ENCODE measurements at regions not wholly inside any gene's neighbourhood (a gene's known extent, or its start where the extent isn't known, plus 50 kb on each side); places are given as distances from the start of the nearest gene placed in this dataset.

DNA sequence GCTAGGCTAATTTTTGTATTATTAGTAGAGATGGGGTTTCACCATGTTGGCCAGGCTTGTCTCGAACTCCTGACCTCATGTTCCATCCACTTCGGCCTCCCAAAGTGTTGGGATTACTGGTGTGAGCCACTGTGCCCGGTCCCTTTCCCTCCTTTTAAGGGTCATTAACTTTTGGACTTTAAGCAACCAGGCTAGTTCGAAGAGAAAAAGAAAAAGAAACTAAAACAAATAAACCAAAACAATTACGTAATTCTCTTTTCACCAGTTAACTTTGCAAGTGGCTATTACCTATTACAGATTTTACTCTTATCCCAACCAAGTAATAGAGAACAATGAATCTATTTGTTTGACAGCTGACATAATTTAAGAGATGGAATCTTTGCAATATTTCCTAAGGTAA, 72.8 kb upstream of the SEMA3C start:
- Histone ChIP-seq H3K4me1 (no peaks in the 10 kb centered on the region), H3K9me3 (peaks cover 0 to 2% (median 0%) of the 10 kb centered on the region in 4 donors), H3K36me3 (no peaks in the 10 kb centered on the region), H3K27ac (no peak overlapping the region), H3K27me3 (no peaks in the 10 kb centered on the region), H3K4me3 (no peak overlapping the region)
- DNase-seq: no peak
- TF ChIP-seq, protein P1, sequence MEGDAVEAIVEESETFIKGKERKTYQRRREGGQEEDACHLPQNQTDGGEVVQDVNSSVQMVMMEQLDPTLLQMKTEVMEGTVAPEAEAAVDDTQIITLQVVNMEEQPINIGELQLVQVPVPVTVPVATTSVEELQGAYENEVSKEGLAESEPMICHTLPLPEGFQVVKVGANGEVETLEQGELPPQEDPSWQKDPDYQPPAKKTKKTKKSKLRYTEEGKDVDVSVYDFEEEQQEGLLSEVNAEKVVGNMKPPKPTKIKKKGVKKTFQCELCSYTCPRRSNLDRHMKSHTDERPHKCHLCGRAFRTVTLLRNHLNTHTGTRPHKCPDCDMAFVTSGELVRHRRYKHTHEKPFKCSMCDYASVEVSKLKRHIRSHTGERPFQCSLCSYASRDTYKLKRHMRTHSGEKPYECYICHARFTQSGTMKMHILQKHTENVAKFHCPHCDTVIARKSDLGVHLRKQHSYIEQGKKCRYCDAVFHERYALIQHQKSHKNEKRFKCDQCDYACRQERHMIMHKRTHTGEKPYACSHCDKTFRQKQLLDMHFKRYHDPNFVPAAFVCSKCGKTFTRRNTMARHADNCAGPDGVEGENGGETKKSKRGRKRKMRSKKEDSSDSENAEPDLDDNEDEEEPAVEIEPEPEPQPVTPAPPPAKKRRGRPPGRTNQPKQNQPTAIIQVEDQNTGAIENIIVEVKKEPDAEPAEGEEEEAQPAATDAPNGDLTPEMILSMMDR (IDR thresholded peaks at IDR 0.05): no peak
- TF ChIP-seq EP300 (IDR thresholded peaks at IDR 0.05) (no peak), POLR2A (IDR thresholded peaks at IDR 0.05) (no peak), POLR2AphosphoS5 (IDR thresholded peaks at IDR 0.05) (no peak)
- 73 to 83% methylated on average over 5 of the region's 5 CpGs for WGBS, 2 donors
- intact Hi-C loops (cut with DNase I): no loop called here

GRCh38 chr7:80984619-80985018, 65.8 kb upstream of the SEMA3C start:
- no peaks in the 10 kb centered on the region for H3K27me3 ChIP-seq
- no peaks in the 10 kb centered on the region for H3K9me3 ChIP-seq
- H3K4me3 ChIP-seq: no peak overlapping the region
- DNase-seq: no peak
- TF ChIP-seq, protein P1 (IDR thresholded peaks at IDR 0.05): no peak
- TF ChIP-seq EP300 (IDR thresholded peaks at IDR 0.05) (no peak), POLR2A (IDR thresholded peaks at IDR 0.05) (no peak), POLR2AphosphoS5 (IDR thresholded peaks at IDR 0.05) (peak in 3 of 4 donors; percentile 12 to 76 (median 63))
- H3K27ac ChIP-seq: peak overlapping the region in 3 of 4 donors; percentile 57 to 71 (median 64)
- H3K4me1 ChIP-seq: peaks cover 0 to 22% (median 2%) of the 10 kb centered on the region in 4 donors
- 71 to 93% methylated on average over 1 of the region's 1 CpG for WGBS, 2 donors
- intact Hi-C loops (cut with DNase I): loop anchor here (5.0 kb wide), 1 partner anchor 128 kb away; no protein-coding TSS in a partner anchor
- H3K36me3 ChIP-seq: no peaks in the 10 kb centered on the region

DNA sequence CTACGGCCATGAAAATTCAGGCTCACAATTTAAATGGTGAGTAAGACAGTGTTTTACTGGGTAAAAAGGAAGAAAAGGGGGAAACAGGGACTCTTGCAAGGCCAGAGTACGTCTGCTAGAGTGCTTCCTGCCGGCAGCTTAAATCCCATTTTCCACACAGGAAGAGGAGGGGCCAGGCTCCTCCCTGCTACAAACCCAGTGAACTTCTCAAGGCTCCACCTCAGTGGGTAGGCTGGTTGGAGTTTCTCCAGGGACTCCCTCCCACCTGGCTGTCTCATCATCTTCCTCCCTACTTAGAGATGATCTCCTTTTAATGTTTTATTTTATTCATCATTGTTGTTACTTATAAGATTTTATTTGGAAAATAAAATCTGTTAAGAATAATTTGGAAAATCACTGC, 62.6 kb upstream of the SEMA3C start:
- no peaks in the 10 kb centered on the region for H3K36me3 ChIP-seq
- peaks cover 0 to 5% (median 0%) of the 10 kb centered on the region in 4 donors for H3K9me3 ChIP-seq
- TF ChIP-seq EP300 (IDR thresholded peaks at IDR 0.05) (no peak), POLR2A (IDR thresholded peaks at IDR 0.05) (no peak), POLR2AphosphoS5 (IDR thresholded peaks at IDR 0.05) (no peak)
- TF ChIP-seq, protein P1 (IDR thresholded peaks at IDR 0.05): no peak
- no peaks in the 10 kb centered on the region for H3K27me3 ChIP-seq
- no peak overlapping the region for H3K4me3 ChIP-seq
- intact Hi-C loops (cut with DNase I): loop anchor here (5.0 kb wide), 1 partner anchor 131 kb away; no protein-coding TSS in a partner anchor
- no peak for DNase-seq
- no peak overlapping the region for H3K27ac ChIP-seq
- peaks cover 0 to 22% (median 2%) of the 10 kb centered on the region in 4 donors for H3K4me1 ChIP-seq
- 87 to 94% methylated on average over 3 of the region's 3 CpGs for WGBS, 2 donors

- Histone ChIP-seq H3K27me3 (no peaks in the 10 kb centered on the region), H3K27ac (no peak overlapping the region), H3K4me3 (no peak overlapping the region), H3K4me1 (no peaks in the 10 kb centered on the region), H3K9me3 (peaks cover 0 to 5% (median 0%) of the 10 kb centered on the region in 4 donors), H3K36me3 (no peaks in the 10 kb centered on the region)
- TF ChIP-seq EP300 (IDR thresholded peaks at IDR 0.05) (no peak), POLR2A (IDR thresholded peaks at IDR 0.05) (no peak)
- TF ChIP-seq, protein P1 (IDR thresholded peaks at IDR 0.05): no peak
- no peak for DNase-seq
- intact Hi-C loops (cut with DNase I): no loop called here
- 60 to 67% methylated on average over 1 of the region's 1 CpG for WGBS, 2 donors
These were observed 58.9 kb upstream of the SEMA3C start for GRCh38 chr7:80977751-80978150.

Measured in sigmoid colon (tissue), 6 donors.